Type B pancreatic cell (in vitro differentiated cells): ENCODE measurements at regions not wholly inside any gene's neighbourhood (a gene's known extent, or its start where the extent isn't known, plus 50 kb on each side); places are given as distances from the start of the nearest gene placed in this dataset.
"Not testable (repeated sequence)": the region's sequence is repeated elsewhere in the genome, so short reads cannot be mapped to it uniquely, and the experiment has no call there.

Source experiments
- DNase-seq: peaks from one replicate; pipeline ENCODE4 v3.0.0; 2021; ENCODE audit warnings: mixed read lengths; ENCODE audit not compliant: unreplicated experiment; ENCODE audit errors: extremely low spot score
- H3K27ac Mint-ChIP-seq: 2 replicates; pipeline ENCODE4 v1.8.0; 2021; ENCODE audit warnings: mild to moderate bottlenecking, mixed read lengths
- H3K27me3 Mint-ChIP-seq: 2 replicates; pipeline ENCODE4 v1.8.0; 2021; ENCODE audit warnings: mixed read lengths
- H3K36me3 Mint-ChIP-seq: 2 replicates; pipeline ENCODE4 v1.8.0; 2021; ENCODE audit warnings: mixed read lengths
- H3K4me1 Mint-ChIP-seq: one replicate; pipeline ENCODE4 v1.8.0; 2021; ENCODE audit warnings: mixed read lengths; ENCODE audit not compliant: unreplicated experiment
- H3K4me3 Mint-ChIP-seq: 2 replicates; pipeline ENCODE4 v1.8.0; 2021; ENCODE audit warnings: mild to moderate bottlenecking, mixed read lengths
- H3K9me3 Mint-ChIP-seq: 2 replicates; pipeline ENCODE4 v1.8.0; 2021; ENCODE audit warnings: mixed read lengths
- TF ChIP-seq, protein P1 (sequence below): fragments of 200-600 bp; sonication (generic); conservative IDR thresholded peaks from 2 replicates; pipeline ENCODE4 v1.5.0; 2021; ENCODE audit warnings: antibody characterized with exemption, mild to moderate bottlenecking

DNA sequence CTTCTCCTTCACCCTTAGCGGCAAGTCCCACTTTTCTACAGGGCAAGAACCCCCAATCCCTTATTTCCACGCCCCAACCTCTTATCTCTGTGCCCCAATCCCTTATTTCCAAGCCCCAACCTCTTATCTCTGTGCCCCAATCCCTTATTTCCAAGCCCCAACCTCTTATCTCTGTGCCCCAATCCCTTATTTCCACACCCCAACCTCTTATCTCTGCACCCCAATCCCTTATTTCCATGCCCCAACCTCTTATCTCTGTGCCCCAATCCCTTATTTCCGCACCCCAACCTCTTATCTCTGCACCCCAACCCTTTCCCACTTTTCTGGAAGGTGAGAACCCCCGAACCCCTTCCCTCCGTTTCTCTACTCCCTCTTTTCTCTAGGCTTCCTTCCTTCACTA lies 116.1 kb upstream of the GJE1 start:
- H3K9me3 Mint-ChIP-seq, H3K27ac Mint-ChIP-seq, H3K27me3 Mint-ChIP-seq, H3K4me3 Mint-ChIP-seq, DNase-seq, H3K4me1 Mint-ChIP-seq, H3K36me3 Mint-ChIP-seq: not testable (repeated sequence)

DNA sequence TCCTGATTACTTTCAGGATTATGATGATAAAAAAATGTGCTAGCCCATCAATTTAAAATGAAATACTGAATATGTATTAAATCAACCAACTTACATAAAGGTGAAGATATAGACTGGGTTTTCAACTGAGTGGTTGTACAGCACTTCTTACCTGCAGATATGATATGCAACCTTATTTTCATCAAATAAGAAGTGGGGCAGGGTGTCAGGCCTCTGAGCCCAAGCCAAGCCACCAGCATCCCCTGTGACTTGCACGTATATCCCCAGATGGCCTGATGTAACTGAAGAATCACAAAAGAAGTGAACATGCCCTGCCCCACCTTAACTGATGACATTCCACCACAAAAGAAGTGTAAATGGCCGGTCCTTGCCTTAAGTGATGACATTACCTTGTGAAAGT lies 117.3 kb upstream of the GJE1 start:
- not testable (repeated sequence) for H3K4me3 Mint-ChIP-seq, H3K27ac Mint-ChIP-seq, H3K36me3 Mint-ChIP-seq

DNA sequence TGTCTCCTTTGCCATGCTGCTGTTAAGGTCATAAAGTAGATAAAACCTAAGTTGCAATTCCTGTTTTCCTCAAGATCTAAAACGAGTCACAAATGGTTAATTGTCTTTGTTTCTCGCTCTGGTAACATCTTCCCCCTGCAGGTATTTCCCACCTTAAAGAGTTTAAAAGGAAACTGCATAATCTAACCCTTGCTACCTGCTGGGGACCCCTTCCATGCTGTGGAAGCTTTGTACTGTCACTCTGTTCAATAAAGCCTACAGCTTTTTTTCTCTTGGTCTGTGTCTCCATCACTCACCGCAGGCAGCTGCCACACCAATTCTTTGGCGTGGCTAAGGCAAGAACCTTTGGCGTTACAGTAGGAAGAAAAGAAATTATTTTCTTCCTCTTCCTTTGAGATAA lies 117.7 kb upstream of the GJE1 start:
- Mint-ChIP-seq H3K36me3 (no peaks in the 10 kb centered on the region), H3K9me3 (no peaks in the 10 kb centered on the region), H3K27me3 (no peaks in the 10 kb centered on the region), H3K27ac (no peak overlapping the region), H3K4me3 (no peak overlapping the region), H3K4me1 (no peaks in the 10 kb centered on the region)
- no peak for DNase-seq
- TF ChIP-seq, protein P1, sequence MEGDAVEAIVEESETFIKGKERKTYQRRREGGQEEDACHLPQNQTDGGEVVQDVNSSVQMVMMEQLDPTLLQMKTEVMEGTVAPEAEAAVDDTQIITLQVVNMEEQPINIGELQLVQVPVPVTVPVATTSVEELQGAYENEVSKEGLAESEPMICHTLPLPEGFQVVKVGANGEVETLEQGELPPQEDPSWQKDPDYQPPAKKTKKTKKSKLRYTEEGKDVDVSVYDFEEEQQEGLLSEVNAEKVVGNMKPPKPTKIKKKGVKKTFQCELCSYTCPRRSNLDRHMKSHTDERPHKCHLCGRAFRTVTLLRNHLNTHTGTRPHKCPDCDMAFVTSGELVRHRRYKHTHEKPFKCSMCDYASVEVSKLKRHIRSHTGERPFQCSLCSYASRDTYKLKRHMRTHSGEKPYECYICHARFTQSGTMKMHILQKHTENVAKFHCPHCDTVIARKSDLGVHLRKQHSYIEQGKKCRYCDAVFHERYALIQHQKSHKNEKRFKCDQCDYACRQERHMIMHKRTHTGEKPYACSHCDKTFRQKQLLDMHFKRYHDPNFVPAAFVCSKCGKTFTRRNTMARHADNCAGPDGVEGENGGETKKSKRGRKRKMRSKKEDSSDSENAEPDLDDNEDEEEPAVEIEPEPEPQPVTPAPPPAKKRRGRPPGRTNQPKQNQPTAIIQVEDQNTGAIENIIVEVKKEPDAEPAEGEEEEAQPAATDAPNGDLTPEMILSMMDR, result no peak

More for the DNA sequence above, 117.3 kb upstream of the GJE1 start:
- not testable (repeated sequence) for DNase-seq, H3K27me3 Mint-ChIP-seq, H3K4me1 Mint-ChIP-seq, H3K9me3 Mint-ChIP-seq

DNA sequence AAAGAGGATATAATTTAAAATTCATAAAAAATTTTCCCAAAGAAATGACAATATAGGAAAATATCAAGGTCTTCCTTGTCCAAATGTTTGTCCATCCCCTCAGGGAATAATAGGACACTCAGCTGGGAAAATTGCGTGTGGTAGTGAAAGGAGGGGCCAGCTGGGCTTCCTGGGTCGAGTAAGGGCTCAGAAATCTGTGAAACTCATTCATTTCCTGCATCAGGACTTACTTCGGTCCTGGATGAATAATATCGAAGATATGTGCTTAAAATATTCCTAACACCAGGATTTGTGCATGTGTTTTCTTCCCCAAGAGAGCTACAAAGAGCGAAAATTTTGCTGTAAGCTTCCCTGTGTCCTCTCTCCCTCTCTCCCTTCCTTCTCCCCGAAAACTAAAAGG lies 118.2 kb upstream of the GJE1 start:
- no peaks in the 10 kb centered on the region for H3K4me1 Mint-ChIP-seq
- no peak for DNase-seq
- H3K36me3 Mint-ChIP-seq, result no peaks in the 10 kb centered on the region
- TF ChIP-seq, protein P1, result no peak
- H3K4me3 Mint-ChIP-seq, result no peak overlapping the region
- H3K27ac Mint-ChIP-seq, result no peak overlapping the region
- H3K27me3 Mint-ChIP-seq, result no peaks in the 10 kb centered on the region
- H3K9me3 Mint-ChIP-seq, result no peaks in the 10 kb centered on the region

DNA sequence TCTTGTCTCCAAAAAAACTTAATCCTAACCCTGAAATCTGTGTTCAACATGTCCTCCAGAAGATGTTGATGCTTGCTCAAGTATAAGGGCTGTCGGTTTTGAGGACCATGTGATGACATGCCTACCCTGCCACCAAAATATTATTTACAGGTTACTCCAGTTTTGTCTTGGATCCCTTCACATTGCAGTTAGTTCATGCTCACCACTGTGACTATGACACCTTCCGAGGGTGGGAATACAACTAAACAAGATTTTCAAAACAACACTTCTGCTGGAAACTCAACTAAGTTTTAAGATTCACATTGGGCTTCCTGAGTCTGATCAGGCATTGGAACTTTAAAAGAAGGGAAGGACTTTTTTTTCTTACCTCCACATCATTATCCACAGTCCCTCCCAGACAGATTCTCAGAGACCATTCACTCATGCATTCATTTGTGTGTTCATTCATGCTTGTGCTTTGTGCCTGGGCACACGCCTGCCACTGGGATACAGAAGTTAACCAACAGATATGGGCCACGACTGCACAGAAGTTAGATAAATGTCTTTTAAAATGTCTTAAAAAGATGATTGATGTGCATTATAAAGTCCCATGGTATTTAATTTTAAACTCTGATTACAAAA lies 118.7 kb upstream of the GJE1 start:
- Mint-ChIP-seq H3K27me3 (no peaks in the 10 kb centered on the region), H3K27ac (no peak overlapping the region), H3K4me1 (no peaks in the 10 kb centered on the region), H3K36me3 (no peaks in the 10 kb centered on the region), H3K9me3 (no peaks in the 10 kb centered on the region), H3K4me3 (no peak overlapping the region)
- no peak for DNase-seq
- TF ChIP-seq, protein P1, result no peak

DNA sequence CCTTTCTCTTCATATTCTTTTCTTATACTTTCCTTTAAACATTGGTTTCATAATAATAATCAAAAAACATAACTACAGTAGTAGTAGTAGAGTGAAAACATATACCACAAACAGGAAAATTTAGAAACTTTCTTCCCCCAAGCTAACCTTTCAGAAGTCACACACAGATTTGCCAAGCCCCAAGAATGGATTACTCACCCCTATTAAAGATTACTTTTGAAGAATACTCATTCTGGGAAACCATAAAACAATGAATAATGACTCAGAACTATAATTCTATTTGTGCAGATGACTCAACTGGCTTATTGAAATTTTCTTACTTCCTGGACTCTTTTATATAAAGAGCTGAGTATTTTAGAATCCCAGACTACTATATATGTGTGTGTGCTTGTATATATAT lies 119.4 kb upstream of the GJE1 start:
- Mint-ChIP-seq H3K4me1 (no peaks in the 10 kb centered on the region), H3K36me3 (no peaks in the 10 kb centered on the region), H3K27ac (no peak overlapping the region), H3K27me3 (no peaks in the 10 kb centered on the region), H3K9me3 (no peaks in the 10 kb centered on the region), H3K4me3 (no peak overlapping the region)
- DNase-seq, result no peak
- TF ChIP-seq, protein P1, result no peak

DNA sequence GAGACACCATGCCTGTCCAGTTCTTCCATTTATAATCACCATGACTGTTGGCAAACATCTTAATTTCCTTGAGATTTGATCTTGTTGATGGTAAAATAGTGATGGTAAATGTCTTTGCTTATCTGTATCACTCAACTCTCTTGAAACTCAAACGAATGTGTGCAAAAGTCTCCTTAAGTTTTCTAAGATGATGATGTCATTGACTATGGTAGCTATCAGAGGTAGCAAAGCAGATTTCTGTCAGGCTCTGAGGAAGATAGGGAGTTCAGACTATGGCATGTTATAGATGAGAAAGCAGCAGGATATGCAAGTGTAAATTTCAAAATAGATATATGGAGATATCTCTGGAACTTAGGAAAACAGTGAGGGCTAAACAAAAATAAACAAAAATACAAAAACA lies 121.0 kb upstream of the GJE1 start:
- TF ChIP-seq, protein P1, result no peak
- Mint-ChIP-seq H3K36me3 (no peaks in the 10 kb centered on the region), H3K4me3 (no peak overlapping the region), H3K27ac (no peak overlapping the region), H3K27me3 (no peaks in the 10 kb centered on the region), H3K9me3 (no peaks in the 10 kb centered on the region), H3K4me1 (no peaks in the 10 kb centered on the region)
- DNase-seq, result no peak
